B cell (primary cell): ENCODE measurements at regions not wholly inside any gene's neighbourhood (a gene's known extent, or its start where the extent isn't known, plus 50 kb on each side); places are given as distances from the start of the nearest gene placed in this dataset.

Source experiments
- ATAC-seq: fragments of 200-7000 bp; cut with Tn5 transposase; one replicate; pipeline ENCODE4 v1.10.0; 2021; ENCODE audit warnings: low read depth, mild to moderate bottlenecking, moderate number of reproducible peaks, moderate library complexity
- CTCF ChIA-PET: fragments of 350-600 bp; sonication (Branson Sonifier 250); formaldehyde crosslinking; loops from one replicate; lab custom pipeline; 2021; ENCODE audit warnings: antibody characterized with exemption, inconsistent platforms; lab: Charles Lee
- POLR2A ChIA-PET: fragments of 350-600 bp; sonication (Branson Sonifier 250); formaldehyde crosslinking; loops from one replicate; lab custom pipeline; 2021; ENCODE audit warnings: antibody characterized with exemption; lab: Charles Lee
- DNase-seq: peaks from one replicate; pipeline ENCODE4 v3.0.0; 2013
- H2AFZ ChIP-seq: 2 replicates; pipeline ENCODE4 v1.6.1; 2012; ENCODE audit warnings: mild to moderate bottlenecking, low read depth, low read length; ENCODE audit not compliant: insufficient read depth, poor library complexity, severe bottlenecking
- H3K27ac ChIP-seq, 2 donors: 1 replicate in 1 of 2; 2 replicates in 1 of 2; pipeline ENCODE4 v1.5.1; 2012 to 2013; ENCODE audit warnings: low read length in 2 of 2, mild to moderate bottlenecking in 2 of 2, moderate library complexity in 1 of 2
- H3K27me3 ChIP-seq, 4 experiments: fragments of 200-600 bp in 1 of 4; sonication (generic) in 1 of 4; replicated peaks in 1 of 4; 1 replicate in 2 of 4; 2 replicates in 2 of 4; pipeline versions ENCODE4 v1.6.1 to v1.7.0; 2013 to 2016; ENCODE audit warnings: low read length in 3 of 4, mild to moderate bottlenecking in 2 of 4, mixed read lengths in 1 of 4, moderate library complexity in 1 of 4; ENCODE audit not compliant: insufficient read depth in 4 of 4, control insufficient read depth in 3 of 4; ENCODE audit errors: control extremely low read depth in 1 of 4
- H3K36me3 ChIP-seq, 2 experiments: replicated peaks in 1 of 2; 1 replicate in 1 of 2; 2 replicates in 1 of 2; pipeline versions ENCODE4 v1.6.1 to v1.7.1; 2013; ENCODE audit warnings: low read length in 1 of 2; ENCODE audit not compliant: insufficient read depth in 2 of 2, control insufficient read depth in 1 of 2; ENCODE audit errors: control extremely low read depth in 1 of 2, extremely low read depth in 1 of 2
- H3K4me1 ChIP-seq, 2 donors: fragments of 200-600 bp in 1 of 2; sonication (generic) in 1 of 2; 1 replicate in 1 of 2; 2 replicates in 1 of 2; pipeline versions ENCODE4 v1.5.1 to v1.6.1; 2013 to 2017; ENCODE audit warnings: low read length in 2 of 2; ENCODE audit not compliant: control insufficient read depth in 2 of 2, insufficient read depth in 2 of 2
- H3K4me2 ChIP-seq: replicated peaks from 2 replicates; pipeline ENCODE3; 2012; ENCODE audit warnings: mild to moderate bottlenecking, low read depth, low read length; ENCODE audit not compliant: poor library complexity, severe bottlenecking
- H3K4me3 ChIP-seq, 5 experiments: fragments of 200-600 bp in 1 of 5; sonication (generic) in 1 of 5; 1 replicate in 3 of 5; 2 replicates in 2 of 5; pipeline versions ENCODE4 v1.5.1 to v1.7.0; 2011 to 2016; ENCODE audit warnings: low read length in 4 of 5, mild to moderate bottlenecking in 4 of 5, low read depth in 2 of 5, control low read depth in 1 of 5, moderate library complexity in 1 of 5; ENCODE audit not compliant: insufficient read depth in 1 of 5; ENCODE audit errors: control extremely low read depth in 1 of 5, extremely low read depth in 1 of 5
- H3K79me2 ChIP-seq: fragments of 200-600 bp; sonication (generic); one replicate; pipeline ENCODE4 v1.6.0; 2016; ENCODE audit warnings: low read length; ENCODE audit not compliant: control insufficient read depth, insufficient read depth
- H3K9ac ChIP-seq: fragments of 200-600 bp; sonication (generic); 2 replicates; pipeline ENCODE4 v1.6.1; 2017; ENCODE audit warnings: mild to moderate bottlenecking, low read length, moderate library complexity
- H3K9me3 ChIP-seq, 3 donors: one replicate each; pipeline versions ENCODE4 v1.6.1 to v1.7.1; 2013; ENCODE audit warnings: low read length in 2 of 3; ENCODE audit not compliant: control insufficient read depth in 2 of 3, insufficient read depth in 1 of 3; ENCODE audit errors: control extremely low read depth in 1 of 3
- H4K20me1 ChIP-seq: 2 replicates; pipeline ENCODE4 v1.6.0; 2012; ENCODE audit warnings: mild to moderate bottlenecking, low read length; ENCODE audit not compliant: insufficient read depth, control insufficient read depth, poor library complexity, severe bottlenecking
- H3K27ac Mint-ChIP-seq: one replicate; pipeline ENCODE4 v1.8.0; 2021; ENCODE audit warnings: mixed read lengths
- H3K27me3 Mint-ChIP-seq: one replicate; pipeline ENCODE4 v1.8.0; 2021; ENCODE audit warnings: mixed read lengths
- H3K4me1 Mint-ChIP-seq: one replicate; pipeline ENCODE4 v1.8.0; 2021; ENCODE audit warnings: mixed read lengths
- H3K4me3 Mint-ChIP-seq: one replicate; pipeline ENCODE4 v1.8.0; 2021; ENCODE audit warnings: mixed read lengths
- H3K9me3 Mint-ChIP-seq: one replicate; pipeline ENCODE4 v1.8.0; 2022; ENCODE audit warnings: mixed read lengths; ENCODE audit not compliant: insufficient read depth
- EZH2 ChIP-seq: IDR thresholded peaks from 2 replicates; pipeline ENCODE4 v1.6.1; 2012; ENCODE audit warnings: borderline replicate concordance, low read depth, mild to moderate bottlenecking, moderate library complexity, low read length; ENCODE audit not compliant: insufficient read depth, poor library complexity, severe bottlenecking
- WGBS: methylation state at CpG from one replicate; pipeline ENCODE4 v1.1.5; 2013; ENCODE audit warnings: missing lambda C conversion rate; ENCODE audit not compliant: insufficient coverage; 5-methylcytosine and 5-hydroxymethylcytosine counted together
- intact Hi-C: fragments of 100-400 bp; cut with micrococcal nuclease; formaldehyde crosslinking; loops from one replicate; pipeline ENCODE4 v1.10.0; 2022
- TF ChIP-seq, protein P1 (sequence below): fragments of 200-600 bp; IDR thresholded peaks from one replicate; pipeline ENCODE4 v1.8.0; 2022; ENCODE audit warnings: antibody characterized with exemption, mild to moderate bottlenecking

DNA sequence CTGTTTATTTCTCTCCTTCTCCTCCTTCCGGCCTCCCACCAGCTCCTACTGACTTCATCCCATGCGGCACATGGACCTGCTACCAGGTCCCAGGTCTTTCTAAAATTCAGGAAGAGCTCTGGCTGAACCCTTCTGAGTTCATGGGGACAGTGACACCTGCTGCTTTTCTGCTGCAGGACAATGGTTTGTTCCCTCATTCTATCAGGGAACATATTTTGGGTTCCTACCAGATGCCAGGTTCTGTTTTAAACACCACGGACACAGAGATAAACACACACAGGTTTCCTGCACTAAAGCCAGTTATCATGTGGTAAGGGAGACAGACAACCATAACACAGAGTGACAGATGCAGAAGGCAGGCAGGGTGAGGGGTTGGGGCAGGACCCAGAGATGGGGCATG is 114.0 kb upstream of the RAB4A start:
- Histone ChIP-seq H2AFZ (no peak overlapping the region), H4K20me1 (no peaks in the 10 kb centered on the region), H3K4me1 (peaks cover 8 to 11% of the 10 kb centered on the region in 2 donors), H3K9ac (no peak overlapping the region), H3K9me3 (no peaks in the 10 kb centered on the region), H3K27me3 (no peaks in the 10 kb centered on the region), H3K36me3 (no peaks in the 10 kb centered on the region), H3K4me2 (no peak overlapping the region), H3K27ac (no peak overlapping the region), H3K4me3 (no peak overlapping the region), H3K79me2 (no peaks in the 10 kb centered on the region)
- intact Hi-C loops = no loop called here
- ChIA-PET POLR2A (interaction anchor here (0.6 kb wide), 1 partner anchor 1232 kb away, joined by 5 read pairs; no protein-coding TSS in a partner anchor), CTCF (interaction anchor here (1.1 to 1.4 kb wide), 2 partner anchors 70 to 493 kb away, joined by 3 to 4 read pairs; no protein-coding TSS in a partner anchor)
- no peak for TF ChIP-seq EZH2
- TF ChIP-seq, protein P1, sequence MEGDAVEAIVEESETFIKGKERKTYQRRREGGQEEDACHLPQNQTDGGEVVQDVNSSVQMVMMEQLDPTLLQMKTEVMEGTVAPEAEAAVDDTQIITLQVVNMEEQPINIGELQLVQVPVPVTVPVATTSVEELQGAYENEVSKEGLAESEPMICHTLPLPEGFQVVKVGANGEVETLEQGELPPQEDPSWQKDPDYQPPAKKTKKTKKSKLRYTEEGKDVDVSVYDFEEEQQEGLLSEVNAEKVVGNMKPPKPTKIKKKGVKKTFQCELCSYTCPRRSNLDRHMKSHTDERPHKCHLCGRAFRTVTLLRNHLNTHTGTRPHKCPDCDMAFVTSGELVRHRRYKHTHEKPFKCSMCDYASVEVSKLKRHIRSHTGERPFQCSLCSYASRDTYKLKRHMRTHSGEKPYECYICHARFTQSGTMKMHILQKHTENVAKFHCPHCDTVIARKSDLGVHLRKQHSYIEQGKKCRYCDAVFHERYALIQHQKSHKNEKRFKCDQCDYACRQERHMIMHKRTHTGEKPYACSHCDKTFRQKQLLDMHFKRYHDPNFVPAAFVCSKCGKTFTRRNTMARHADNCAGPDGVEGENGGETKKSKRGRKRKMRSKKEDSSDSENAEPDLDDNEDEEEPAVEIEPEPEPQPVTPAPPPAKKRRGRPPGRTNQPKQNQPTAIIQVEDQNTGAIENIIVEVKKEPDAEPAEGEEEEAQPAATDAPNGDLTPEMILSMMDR = no peak
- DNase-seq = no peak
- Mint-ChIP-seq H3K27ac (no peak overlapping the region), H3K4me3 (no peak overlapping the region), H3K4me1 (peaks cover 14% of the 10 kb centered on the region), H3K27me3 (no peaks in the 10 kb centered on the region), H3K9me3 (no peaks in the 10 kb centered on the region)
- 100% methylated on average over 2 of the region's 3 CpGs for WGBS
- no peak for ATAC-seq

- peaks cover 8 to 11% of the 10 kb centered on the region in 2 donors for H3K4me1 ChIP-seq
- H3K79me2 ChIP-seq = no peaks in the 10 kb centered on the region
- POLR2A ChIA-PET = no interaction called here
- no peaks in the 10 kb centered on the region for H3K9me3 Mint-ChIP-seq
- ATAC-seq = no peak
- no peak overlapping the region for H3K9ac ChIP-seq
- TF ChIP-seq, protein P1 = no peak
- no peak overlapping the region for H3K27ac ChIP-seq
- peaks cover 14% of the 10 kb centered on the region for H3K4me1 Mint-ChIP-seq
- H2AFZ ChIP-seq = no peak overlapping the region
- H4K20me1 ChIP-seq = no peaks in the 10 kb centered on the region
- H3K4me2 ChIP-seq = no peak overlapping the region
- H3K36me3 ChIP-seq = no peaks in the 10 kb centered on the region
- intact Hi-C loops = no loop called here
- H3K27me3 ChIP-seq = no peaks in the 10 kb centered on the region
- CTCF ChIA-PET = no interaction called here
- H3K27ac Mint-ChIP-seq = no peak overlapping the region
- H3K27me3 Mint-ChIP-seq = no peaks in the 10 kb centered on the region
- DNase-seq = no peak
- WGBS = 89% methylated on average over 2 of the region's 4 CpGs
- H3K4me3 Mint-ChIP-seq = no peak overlapping the region
- H3K9me3 ChIP-seq = no peaks in the 10 kb centered on the region
- no peak overlapping the region for H3K4me3 ChIP-seq
Measured at GRCh38 chr1:229157480-229157879, 113.4 kb upstream of the RAB4A start.
